Thoracic aorta (tissue), 2 donors: ENCODE measurements at regions not wholly inside any gene's neighbourhood (a gene's known extent, or its start where the extent isn't known, plus 50 kb on each side); places are given as distances from the start of the nearest gene placed in this dataset.

Experiments used
- ATAC-seq: fragments of 150-250 bp; one replicate; pipeline ENCODE4 v1.8.0; 2017; ENCODE audit warnings: low read depth; ENCODE audit not compliant: insufficient number of reproducible peaks, low FRiP score
- DNase-seq: peaks from one replicate; pipeline ENCODE4 v3.0.0-alpha.2; 2020; ENCODE audit warnings: low spot score
- H3K27ac ChIP-seq, 2 donors: fragments of 200-600 bp; sonication (generic); 1 replicate in 1 of 2; 2 replicates in 1 of 2; pipeline ENCODE4 v1.5.1; 2016; ENCODE audit warnings: mild to moderate bottlenecking in 2 of 2, moderate library complexity in 2 of 2
- H3K27me3 ChIP-seq: fragments of 200-600 bp; sonication (generic); replicated peaks from 2 replicates; pipeline ENCODE4 v1.6.0; 2016; ENCODE audit warnings: mild to moderate bottlenecking; ENCODE audit not compliant: insufficient read depth
- H3K36me3 ChIP-seq: fragments of 200-600 bp; sonication (generic); one replicate; pipeline ENCODE4 v1.5.1; 2016
- H3K4me1 ChIP-seq, 2 donors: fragments of 200-600 bp; sonication (generic); 1 replicate in 1 of 2; 2 replicates in 1 of 2; pipeline versions ENCODE4 v1.5.1 to v1.6.0; 2016; ENCODE audit warnings: low read depth in 2 of 2, mild to moderate bottlenecking in 1 of 2; ENCODE audit not compliant: control insufficient read depth in 1 of 2
- H3K4me3 ChIP-seq: fragments of 200-600 bp; sonication (generic); 2 replicates; pipeline ENCODE4 v1.5.1; 2016; ENCODE audit warnings: mild to moderate bottlenecking
- H3K9me3 ChIP-seq: fragments of 200-600 bp; sonication (generic); 2 replicates; pipeline ENCODE4 v1.5.1; 2016
- TF ChIP-seq, protein P1 (sequence below): fragments of 200-600 bp; sonication (generic); IDR thresholded peaks from one replicate; pipeline ENCODE4 v1.5.1; 2019; ENCODE audit warnings: antibody characterized with exemption

DNA sequence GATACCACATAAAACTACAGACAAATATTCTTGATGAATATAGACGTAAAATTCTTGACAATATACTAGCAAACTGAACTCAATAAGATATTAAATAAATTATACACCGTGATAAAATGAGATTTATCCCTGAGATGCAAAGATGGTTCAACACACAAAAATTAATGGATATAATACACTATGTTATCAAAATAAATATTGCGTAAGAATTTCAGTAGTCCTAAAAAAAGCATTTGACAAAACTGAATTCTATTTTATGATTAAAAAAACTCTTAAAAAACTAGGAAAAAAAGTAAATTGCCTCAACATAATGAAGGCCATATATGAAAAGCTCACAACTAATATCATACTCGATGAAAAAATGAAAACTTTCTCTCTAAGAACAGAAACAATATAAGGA, 472.3 kb upstream of the GRIA1 start:
- H3K4me1 ChIP-seq = no peaks in the 10 kb centered on the region
- TF ChIP-seq, protein P1, sequence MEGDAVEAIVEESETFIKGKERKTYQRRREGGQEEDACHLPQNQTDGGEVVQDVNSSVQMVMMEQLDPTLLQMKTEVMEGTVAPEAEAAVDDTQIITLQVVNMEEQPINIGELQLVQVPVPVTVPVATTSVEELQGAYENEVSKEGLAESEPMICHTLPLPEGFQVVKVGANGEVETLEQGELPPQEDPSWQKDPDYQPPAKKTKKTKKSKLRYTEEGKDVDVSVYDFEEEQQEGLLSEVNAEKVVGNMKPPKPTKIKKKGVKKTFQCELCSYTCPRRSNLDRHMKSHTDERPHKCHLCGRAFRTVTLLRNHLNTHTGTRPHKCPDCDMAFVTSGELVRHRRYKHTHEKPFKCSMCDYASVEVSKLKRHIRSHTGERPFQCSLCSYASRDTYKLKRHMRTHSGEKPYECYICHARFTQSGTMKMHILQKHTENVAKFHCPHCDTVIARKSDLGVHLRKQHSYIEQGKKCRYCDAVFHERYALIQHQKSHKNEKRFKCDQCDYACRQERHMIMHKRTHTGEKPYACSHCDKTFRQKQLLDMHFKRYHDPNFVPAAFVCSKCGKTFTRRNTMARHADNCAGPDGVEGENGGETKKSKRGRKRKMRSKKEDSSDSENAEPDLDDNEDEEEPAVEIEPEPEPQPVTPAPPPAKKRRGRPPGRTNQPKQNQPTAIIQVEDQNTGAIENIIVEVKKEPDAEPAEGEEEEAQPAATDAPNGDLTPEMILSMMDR = no peak
- no peaks in the 10 kb centered on the region for H3K36me3 ChIP-seq
- no peak overlapping the region for H3K4me3 ChIP-seq
- no peak for DNase-seq
- no peaks in the 10 kb centered on the region for H3K27me3 ChIP-seq
- no peak overlapping the region for H3K27ac ChIP-seq
- H3K9me3 ChIP-seq = peaks cover 29% of the 10 kb centered on the region
- no peak for ATAC-seq

DNA sequence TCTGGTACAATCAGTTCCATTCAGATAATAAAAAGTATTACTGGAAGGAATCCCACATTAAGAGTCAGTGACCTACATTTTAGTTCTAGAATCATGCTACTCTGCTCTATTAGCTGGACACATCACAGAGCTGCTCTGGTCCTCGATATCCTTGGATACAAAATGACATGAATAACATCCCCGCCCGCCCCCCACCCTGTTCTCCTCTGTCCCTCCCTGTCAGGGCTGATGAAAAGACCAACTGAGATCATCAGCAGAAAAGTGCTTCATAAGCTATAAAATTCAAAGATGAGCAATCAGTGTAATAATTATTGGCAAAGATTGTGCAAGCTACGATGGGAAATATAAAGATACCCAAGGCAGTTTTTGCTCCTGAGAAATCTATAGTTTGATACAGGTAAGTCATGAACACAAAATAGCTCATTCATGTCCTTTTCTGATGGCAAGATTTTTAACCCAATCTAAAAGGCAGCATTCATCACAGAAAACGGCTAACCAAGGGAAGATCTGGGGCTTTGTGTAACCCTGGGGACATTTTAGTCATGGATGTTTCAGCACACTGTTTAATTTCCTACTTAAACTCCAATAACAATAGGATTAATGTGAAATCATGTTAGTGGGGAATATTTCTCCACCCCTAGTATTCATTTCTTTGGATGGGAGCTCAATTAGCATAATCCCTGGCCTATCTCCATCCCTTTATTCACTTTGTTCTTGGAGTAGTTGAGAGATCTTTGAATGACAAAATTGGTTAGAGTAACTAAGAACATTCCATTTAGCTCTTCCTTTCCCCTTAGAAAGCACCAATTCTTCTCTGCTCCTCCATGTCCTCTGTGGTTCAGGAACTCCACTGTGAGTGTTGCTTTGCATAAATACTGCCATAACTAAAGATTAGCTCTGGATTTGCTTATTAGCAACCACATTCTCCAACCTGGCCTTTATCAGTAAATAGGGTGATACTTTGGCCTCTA, 459.4 kb upstream of the GRIA1 start:
- no peak overlapping the region for H3K4me3 ChIP-seq
- no peaks in the 10 kb centered on the region for H3K9me3 ChIP-seq
- no peak for DNase-seq
- H3K27me3 ChIP-seq = no peaks in the 10 kb centered on the region
- no peak overlapping the region for H3K27ac ChIP-seq
- TF ChIP-seq, protein P1 = no peak
- ATAC-seq = no peak
- no peaks in the 10 kb centered on the region for H3K4me1 ChIP-seq
- no peaks in the 10 kb centered on the region for H3K36me3 ChIP-seq

DNA sequence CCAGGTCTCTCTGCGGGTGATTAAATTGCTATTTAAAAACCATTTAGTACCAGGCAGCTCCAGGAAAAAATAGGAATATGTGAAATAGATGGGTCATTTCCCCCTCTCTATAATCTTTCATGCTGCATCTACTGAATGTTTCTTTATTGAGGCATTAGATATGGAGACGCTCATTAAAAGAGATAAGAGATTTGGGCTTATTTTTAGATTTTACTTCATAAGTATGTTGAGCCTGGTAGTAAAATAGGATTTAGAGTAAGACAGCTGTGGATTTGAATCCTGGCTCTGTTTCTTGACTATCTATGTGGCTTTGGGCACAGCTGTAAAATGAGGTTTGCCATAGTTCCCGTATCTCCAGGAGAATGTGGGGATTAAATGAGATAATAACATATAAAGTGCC, 451.0 kb upstream of the GRIA1 start:
- Histone ChIP-seq H3K4me3 (no peak overlapping the region), H3K27me3 (no peaks in the 10 kb centered on the region), H3K27ac (no peak overlapping the region), H3K9me3 (no peaks in the 10 kb centered on the region), H3K36me3 (no peaks in the 10 kb centered on the region), H3K4me1 (no peaks in the 10 kb centered on the region)
- DNase-seq (no peak), ATAC-seq (no peak)
- TF ChIP-seq, protein P1 = no peak

DNA sequence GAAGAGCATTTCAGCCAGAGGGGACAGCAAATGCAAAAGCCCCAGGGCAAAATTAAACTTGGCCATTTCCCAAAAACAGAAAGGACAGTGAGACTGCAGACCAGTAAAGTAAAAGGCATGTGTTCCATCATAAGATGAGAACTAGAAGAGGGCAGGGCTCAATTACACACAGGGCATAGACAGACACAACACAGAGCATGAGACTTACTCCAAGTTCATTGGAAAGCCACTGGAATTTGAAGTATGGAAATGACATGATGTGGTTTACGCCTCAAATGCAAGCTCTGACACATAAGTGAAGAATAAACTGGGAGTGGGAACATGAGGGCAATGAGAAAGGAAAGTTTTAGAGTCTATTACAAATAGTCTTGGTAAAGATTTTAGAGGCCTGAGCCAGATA, 446.6 kb upstream of the GRIA1 start:
- no peak for ATAC-seq
- H3K36me3 ChIP-seq = no peaks in the 10 kb centered on the region
- TF ChIP-seq, protein P1 = no peak
- no peak overlapping the region for H3K4me3 ChIP-seq
- H3K27ac ChIP-seq = no peak overlapping the region
- H3K27me3 ChIP-seq = no peaks in the 10 kb centered on the region
- no peak for DNase-seq
- H3K9me3 ChIP-seq = no peaks in the 10 kb centered on the region
- H3K4me1 ChIP-seq = no peaks in the 10 kb centered on the region

DNA sequence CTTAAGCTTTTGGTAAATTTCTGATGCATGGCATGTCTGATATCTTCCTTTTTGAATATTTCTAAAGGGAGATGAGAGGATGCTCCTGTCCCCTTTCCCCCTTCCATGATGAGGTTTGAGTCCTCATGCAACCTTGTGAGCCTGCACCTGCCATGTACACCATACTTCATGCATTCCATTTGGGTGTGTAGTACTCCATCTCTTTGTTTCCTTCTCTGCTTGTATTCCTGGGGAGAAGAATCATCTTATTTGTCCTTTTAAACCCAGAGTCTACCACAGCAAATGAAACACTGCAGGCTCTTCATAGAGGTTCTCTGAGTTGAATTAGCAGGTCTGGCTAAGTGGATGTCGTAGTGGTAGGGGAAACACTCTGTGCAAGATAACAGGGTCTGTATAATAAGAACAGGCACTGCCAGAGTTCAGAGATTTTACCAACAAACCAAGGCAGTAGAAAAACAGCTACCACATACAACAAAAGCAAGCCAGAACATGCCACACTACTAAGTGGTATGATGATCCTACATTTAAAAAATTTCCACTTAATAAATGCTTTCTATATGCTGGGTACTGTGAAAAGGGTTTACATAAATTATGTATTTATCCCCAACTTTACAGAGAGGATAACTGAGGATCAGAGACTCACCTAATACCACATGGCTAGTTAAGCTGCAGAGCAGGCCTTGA, 439.8 kb upstream of the GRIA1 start:
- no peak overlapping the region for H3K27ac ChIP-seq
- no peaks in the 10 kb centered on the region for H3K36me3 ChIP-seq
- ATAC-seq (no peak), DNase-seq (no peak)
- TF ChIP-seq, protein P1 = no peak
- H3K27me3 ChIP-seq = no peaks in the 10 kb centered on the region
- H3K4me1 ChIP-seq = no peaks in the 10 kb centered on the region
- H3K9me3 ChIP-seq = no peaks in the 10 kb centered on the region
- H3K4me3 ChIP-seq = no peak overlapping the region
